Activated CD4-positive, CD25-positive, alpha-beta regulatory T cell treated with anti-CD3 and anti-CD28 coated beads, Interleukin-2, amount 50 U/mL, for 72 hours (primary cell): ENCODE measurements at regions not wholly inside any gene's neighbourhood (a gene's known extent, or its start where the extent isn't known, plus 50 kb on each side); places are given as distances from the start of the nearest gene placed in this dataset.
"Not testable (repeated sequence)": the region's sequence is repeated elsewhere in the genome, so short reads cannot be mapped to it uniquely, and the experiment has no call there.

ENCODE experiments used
- DNase-seq: peaks from one replicate; pipeline ENCODE4 v3.0.0; 2021

DNA sequence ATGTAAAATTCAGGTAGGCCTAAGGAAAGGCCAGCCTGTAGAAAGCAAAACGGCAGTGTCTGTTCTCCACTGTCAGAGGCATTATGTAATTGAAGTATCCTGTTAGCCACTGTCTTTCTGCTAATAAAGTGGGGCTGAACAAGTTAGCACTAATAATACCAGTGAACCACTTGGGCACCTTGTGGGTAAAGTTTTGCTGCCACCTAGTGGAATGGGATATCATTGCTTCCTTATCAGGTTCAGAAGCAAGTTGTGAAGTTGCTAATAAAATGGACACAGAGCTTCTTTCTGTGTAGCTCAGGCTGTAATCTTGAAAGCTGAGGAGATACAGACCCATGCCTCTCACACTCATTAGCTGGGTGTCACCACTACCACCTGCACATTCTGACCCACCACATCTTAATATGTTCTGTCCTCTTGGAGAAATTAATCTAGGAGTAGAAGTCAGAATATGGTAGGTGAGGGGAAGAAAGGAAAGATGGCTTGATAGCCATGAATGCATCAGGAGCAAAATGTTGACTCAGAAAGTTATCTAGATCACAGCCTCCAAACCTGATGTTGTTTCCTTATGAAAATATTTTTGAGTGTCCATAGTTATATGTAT lies 175.1 kb downstream of the SEPTIN7 start:
- no peak for DNase-seq

DNA sequence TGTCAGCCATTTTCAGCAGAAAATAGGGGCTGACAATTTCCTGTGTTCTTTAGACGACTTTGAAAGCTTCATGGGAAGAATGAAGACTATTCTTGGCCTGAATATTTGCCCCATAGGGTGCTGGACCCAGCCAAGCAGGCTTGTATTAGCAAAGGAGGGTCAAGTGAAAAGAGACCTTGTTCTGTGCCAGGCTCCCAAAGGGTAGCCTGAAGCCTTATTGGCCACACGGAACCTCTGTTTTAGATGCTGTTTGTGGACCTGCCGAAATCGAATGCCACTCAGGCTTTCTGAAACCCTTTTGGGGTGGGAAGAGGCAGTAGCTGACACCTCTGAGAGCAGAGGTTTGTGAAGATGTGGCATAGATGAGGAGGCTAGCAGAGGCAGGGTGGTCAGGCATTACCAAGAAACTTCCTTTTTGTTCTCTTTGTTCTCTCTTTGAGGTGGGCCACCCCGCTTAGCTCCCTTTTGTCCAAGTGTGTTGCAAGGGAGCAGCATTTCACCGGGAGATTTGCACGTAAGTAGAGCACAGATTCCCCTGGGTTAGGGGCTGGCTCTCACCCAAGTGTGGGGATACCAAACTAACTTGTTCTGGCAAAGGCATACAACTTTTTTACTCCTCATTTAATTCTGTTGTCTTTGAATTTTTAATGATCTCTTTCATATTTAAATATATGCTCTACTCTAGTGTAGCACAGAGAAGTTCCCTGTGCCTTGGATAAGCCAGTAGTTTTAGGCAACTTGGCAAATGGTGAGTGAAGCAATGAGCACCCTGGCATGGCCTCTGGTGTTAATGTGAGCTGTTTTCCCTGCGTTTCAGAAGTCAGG lies 174.0 kb upstream of the EEPD1 start:
- not testable (repeated sequence) for DNase-seq

GRCh38 chr7:35982600-35982999 lies 170.5 kb upstream of the EEPD1 start:
- DNase-seq: no peak

- DNase-seq: no peak
These were observed 169.4 kb upstream of the EEPD1 start for GRCh38 chr7:35983626-35984025.

DNA sequence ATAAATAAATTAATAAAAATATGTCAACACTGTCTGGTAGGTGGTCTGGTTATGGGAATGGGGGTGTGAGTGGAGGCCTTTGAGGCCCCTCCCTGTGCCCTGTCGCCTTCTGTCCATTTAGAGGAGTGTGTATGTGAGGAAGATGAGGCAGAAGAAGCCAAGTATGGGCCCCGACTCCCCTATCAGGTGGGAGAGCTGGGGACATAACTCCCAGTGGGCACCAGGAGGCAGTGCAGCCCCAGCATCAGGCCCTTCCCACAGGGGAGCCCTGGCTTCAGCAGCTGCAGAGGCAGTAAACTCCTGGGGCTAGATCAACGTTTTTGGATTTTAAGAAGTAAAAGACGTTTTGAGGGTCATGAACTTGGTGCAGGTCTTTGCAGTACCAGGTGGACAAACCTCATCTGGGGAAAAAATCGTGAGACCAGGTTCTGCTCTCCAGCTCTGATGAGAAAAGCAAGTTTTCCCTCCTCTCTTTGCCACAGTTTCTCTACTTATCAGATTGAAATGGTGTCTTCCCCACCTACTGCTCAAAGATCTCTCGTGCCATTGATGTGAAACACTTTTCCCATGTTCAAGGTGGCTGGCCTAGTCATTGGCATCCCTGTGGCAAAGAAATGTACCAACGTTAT lies 167.8 kb upstream of the EEPD1 start:
- peak; percentile 57 for DNase-seq

DNA sequence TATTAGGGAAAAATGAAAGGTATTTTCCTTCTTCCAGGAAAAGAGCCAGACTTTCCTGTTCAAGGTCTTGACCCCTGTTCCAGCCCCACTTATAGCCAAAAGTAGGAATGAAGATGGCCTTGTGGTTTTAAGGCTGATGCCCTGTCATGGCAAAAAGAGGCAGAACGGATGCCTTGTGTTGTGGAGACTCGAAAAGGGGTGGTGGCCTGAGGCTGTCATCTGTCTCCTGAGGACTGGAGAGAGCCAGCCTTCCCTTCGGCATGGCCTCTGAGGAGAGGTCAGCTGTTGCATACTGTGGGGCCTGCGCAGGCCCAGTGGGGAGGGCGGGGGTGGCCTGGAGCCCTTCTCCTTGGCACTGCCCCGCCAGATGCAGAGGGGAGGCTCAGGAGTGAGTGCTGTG lies 166.0 kb upstream of the EEPD1 start:
- no peak for DNase-seq

GRCh38 chr7:35988105-35988504 lies 164.9 kb upstream of the EEPD1 start:
- no peak for DNase-seq

- DNase-seq: no peak
These were observed 164.2 kb upstream of the EEPD1 start for GRCh38 chr7:35988818-35989217.

GRCh38 chr7:35991511-35992232 lies 161.4 kb upstream of the EEPD1 start:
- DNase-seq: no peak

GRCh38 chr7:35992436-35992835 lies 160.6 kb upstream of the EEPD1 start:
- no peak for DNase-seq

DNA sequence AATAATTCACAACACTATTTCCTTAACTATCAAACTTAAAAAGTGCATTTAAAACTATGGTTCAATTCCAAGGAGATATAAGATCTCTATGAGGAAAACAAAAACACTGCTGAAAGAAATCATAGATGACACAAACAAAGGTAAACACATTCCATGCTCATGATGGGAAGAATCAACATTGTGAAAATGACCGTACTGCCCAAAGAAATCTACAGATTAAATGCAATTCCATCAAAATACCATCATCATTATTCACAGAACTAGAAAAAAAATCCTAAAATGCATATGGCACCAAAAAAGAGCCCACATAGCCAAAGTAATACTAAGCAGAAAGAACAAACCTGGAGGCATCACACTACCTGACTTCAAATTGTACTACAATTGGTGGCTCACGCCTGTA lies 159.9 kb upstream of the EEPD1 start:
- DNase-seq: no peak

GRCh38 chr7:35993676-35994606 lies 159.1 kb upstream of the EEPD1 start:
- DNase-seq: no peak

GRCh38 chr7:35995334-35995733 lies 157.7 kb upstream of the EEPD1 start:
- no peak for DNase-seq

DNA sequence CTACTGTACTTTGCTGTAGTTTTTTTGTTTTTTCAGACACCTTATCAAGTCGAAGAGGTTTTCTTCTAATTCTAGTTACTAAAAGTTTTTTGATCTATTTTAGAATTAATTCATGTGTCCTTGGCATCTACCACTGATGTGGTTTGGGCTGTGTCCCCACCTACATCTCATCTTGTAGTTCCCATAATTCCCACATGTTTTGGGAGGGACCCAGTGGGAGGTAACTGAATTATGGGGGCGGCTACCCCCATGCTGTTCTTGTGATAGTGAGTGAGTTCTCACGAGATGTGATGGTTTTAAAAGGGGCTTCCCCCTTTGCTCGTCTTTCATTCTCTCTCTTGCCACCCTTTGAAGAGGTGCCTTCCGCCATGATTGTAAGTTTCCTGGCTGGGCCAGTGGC lies 154.6 kb upstream of the EEPD1 start:
- DNase-seq: no peak

DNA sequence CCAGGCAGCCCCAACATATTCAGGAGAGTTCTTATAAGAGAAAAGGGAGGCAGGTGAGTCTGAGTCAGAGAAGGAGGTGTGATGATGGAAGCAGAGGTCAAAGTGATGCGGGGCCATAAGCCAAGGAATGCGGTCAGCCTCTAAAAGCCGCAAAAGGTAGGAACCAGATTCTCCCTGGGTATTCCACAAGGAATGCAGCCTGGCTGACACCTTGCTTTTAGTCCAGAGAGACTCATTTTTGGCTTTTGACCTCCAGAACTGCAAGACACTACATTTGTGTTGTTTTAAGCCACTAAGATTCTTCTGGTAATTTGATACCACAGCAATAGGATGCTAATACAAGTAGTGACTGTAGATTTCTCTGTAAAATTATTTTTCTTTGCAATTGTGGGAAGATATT lies 151.5 kb upstream of the EEPD1 start:
- no peak for DNase-seq

DNA sequence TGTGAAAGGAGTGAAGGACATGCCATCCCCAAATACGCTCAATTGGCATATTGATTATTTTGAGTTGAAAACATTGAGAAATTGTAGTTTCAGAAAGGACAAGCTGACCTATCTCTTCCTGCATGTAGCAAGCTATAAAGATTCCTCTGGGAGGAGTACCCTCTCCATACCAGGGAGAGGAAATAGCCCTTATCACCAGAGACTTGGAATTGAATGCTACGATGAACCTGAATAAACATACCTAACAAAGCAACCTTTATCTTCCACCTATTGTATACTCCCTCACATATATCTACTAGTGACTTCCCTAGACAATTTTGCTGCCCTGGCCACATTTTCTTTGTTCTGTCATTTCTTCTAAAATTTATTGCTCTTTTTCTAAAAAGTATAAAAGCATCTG lies 150.2 kb upstream of the EEPD1 start:
- no peak for DNase-seq

DNA sequence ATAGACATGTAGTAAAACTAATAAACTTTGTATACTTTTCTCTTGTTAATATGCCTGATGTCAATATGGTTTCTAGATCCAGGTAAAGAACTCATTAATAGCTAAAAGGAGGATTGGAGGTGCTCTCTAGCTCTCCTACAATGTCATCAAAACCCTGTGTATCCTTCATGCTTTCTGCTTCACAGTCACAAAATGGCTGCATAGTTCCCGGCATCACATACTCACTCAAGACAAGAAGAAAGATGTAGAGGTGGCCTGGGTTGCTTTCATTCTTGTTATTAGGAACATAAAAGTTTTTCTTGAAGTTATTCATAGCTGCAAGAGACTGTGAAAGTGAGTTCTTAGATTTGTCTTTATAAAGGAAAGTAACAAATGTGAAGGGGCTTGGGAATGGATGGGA lies 149.7 kb upstream of the EEPD1 start:
- no peak for DNase-seq

DNA sequence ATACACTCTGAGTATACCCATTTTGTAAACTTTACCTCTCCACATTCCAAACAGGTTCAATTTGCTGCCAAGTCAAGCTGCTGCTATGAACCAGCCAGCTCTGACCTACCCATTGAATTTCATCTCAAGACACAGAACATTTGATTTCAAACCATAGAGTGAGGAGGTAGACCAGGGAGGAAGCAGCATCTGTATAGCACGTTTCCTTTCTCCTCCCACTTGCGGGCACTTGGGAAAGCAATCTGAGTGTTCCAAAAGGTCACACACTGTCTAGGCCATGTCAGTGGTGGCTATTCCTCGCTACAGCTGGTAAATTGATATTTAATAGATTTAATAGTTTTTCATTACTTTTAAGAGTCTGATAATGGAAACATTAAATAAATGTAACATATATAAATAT lies 147.8 kb upstream of the EEPD1 start:
- no peak for DNase-seq

GRCh38 chr7:36005876-36006275 lies 147.2 kb upstream of the EEPD1 start:
- no peak for DNase-seq

- no peak for DNase-seq
These were observed 146.3 kb upstream of the EEPD1 start for GRCh38 chr7:36006636-36007229.

DNA sequence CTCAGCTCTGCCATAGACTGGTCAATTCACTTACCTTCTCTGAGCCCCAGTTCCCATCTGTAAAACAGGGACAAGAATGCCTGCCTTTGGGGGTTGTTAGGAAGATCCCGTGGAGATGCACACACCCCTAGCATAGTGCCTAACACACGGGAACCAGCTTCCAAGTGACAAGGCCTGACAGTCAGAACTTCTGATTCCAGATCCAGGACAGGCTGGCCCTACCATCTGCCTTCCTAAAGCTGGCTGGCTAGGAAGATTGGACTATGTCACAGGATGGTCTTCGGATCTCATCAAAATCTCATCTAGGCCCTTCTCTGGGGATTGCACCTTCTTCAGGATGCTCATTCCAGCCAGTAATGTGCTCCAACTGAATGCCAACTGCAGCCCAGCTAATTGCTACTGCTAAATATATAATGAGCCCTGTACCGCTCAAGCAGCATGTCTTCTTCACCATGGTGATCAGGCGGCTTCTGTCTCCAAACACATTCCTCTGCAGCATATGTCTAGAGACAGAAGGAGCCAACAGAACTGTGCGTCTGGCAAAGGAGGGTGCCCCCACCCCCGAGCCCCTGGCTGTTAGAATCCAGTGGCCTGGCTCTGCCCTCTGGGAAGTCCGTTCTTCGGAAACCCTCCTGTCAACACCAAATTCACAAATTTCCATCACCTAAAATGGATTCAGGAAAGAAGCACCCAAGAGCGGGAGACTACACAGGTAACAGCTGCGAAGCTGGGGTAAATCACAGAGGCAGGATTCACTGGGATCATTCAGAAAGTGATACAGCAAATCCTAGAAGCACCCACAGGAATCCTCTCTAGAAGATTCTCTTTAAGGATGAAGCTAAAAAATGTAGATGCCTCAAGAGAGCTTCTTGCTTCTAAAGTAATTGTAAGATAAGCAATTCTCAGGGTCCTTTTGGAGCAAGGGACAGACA lies 142.1 kb upstream of the EEPD1 start:
- DNase-seq: no peak
